ENCODE measurements at regions not wholly inside any gene's neighbourhood (a gene's known extent, or its start where the extent isn't known, plus 50 kb on each side); places are given as distances from the start of the nearest gene placed in this dataset.

DNA sequence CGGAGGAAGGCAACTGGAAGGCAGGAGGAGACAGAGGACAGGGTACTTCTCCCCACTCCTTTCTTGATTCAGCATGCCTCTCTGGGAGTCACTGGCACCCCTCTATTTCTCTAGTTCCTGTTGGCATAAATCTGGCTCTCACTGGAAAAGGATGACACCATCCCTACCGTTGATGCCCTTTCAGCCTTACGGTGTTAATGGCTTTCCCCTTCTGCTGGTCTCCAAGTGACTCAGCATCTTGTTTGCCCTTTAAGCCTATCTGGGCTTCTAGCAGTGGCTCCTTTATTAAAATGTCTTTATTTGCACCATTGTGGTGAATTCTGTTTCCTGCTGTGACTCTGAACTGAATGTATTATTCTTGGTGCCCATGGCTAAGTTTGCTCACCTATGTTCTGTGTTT lies 227.3 kb upstream of the GLRA1 start:
- Mint-ChIP-seq H3K27ac (ENCODE audit: unreplicated experiment) (no peak overlapping the region), H3K9me3 (ENCODE audit: unreplicated experiment) (no peaks in the 10 kb centered on the region), H3K4me3 (ENCODE audit: unreplicated experiment) (no peak overlapping the region), H3K27me3 (ENCODE audit: unreplicated experiment) (no peaks in the 10 kb centered on the region), H3K36me3 (ENCODE audit: low read depth, unreplicated experiment) (no peaks in the 10 kb centered on the region), H3K4me1 (ENCODE audit: unreplicated experiment) (no peaks in the 10 kb centered on the region)
- TF ChIP-seq, protein P1, sequence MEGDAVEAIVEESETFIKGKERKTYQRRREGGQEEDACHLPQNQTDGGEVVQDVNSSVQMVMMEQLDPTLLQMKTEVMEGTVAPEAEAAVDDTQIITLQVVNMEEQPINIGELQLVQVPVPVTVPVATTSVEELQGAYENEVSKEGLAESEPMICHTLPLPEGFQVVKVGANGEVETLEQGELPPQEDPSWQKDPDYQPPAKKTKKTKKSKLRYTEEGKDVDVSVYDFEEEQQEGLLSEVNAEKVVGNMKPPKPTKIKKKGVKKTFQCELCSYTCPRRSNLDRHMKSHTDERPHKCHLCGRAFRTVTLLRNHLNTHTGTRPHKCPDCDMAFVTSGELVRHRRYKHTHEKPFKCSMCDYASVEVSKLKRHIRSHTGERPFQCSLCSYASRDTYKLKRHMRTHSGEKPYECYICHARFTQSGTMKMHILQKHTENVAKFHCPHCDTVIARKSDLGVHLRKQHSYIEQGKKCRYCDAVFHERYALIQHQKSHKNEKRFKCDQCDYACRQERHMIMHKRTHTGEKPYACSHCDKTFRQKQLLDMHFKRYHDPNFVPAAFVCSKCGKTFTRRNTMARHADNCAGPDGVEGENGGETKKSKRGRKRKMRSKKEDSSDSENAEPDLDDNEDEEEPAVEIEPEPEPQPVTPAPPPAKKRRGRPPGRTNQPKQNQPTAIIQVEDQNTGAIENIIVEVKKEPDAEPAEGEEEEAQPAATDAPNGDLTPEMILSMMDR (IDR thresholded peaks at IDR 0.05; ENCODE audit: unreplicated experiment): no peak
- no peak for DNase-seq (ENCODE audit: low spot score)

DNA sequence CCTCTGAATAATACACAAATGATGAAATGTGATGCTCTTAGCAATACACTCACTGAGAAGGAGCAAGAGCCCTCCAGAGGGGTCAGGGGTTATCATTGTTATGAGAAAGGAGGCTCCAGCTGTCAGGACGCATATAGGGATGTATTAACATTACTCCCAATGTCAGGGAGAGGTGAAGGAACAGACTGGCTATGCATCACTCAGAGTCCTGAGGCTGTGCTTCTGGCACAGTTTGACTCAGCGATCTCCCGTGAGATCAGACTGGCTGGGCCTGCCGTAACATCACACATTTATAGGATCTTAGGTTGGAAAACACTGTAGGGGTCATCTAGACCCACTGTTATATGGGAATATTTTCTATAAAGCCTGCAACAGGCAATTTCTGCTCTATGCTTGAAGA lies 226.5 kb upstream of the GLRA1 start:
- Mint-ChIP-seq H3K27ac (ENCODE audit: unreplicated experiment) (no peak overlapping the region), H3K4me3 (ENCODE audit: unreplicated experiment) (no peak overlapping the region), H3K4me1 (ENCODE audit: unreplicated experiment) (no peaks in the 10 kb centered on the region)

DNA sequence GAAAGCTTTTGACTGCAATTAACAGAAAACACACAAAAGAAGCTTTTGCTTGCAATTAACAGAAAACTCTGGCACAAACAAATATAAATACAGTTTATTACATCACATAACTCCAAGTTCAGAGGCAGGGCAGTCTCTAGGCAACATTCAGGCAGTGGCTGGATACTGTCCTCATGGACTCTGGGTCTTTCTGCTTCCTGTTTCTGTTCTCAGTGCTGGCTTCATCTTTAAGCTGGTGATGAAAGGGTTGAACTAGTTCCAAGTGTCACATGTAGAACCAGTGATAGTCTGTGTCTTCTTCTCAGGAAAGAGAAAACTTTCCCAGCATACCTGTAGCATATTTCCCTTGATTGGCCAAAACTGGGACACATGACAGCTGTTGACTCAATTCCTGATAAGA lies 222.6 kb upstream of the GLRA1 start:
- H3K36me3 Mint-ChIP-seq (ENCODE audit: low read depth, unreplicated experiment): no peaks in the 10 kb centered on the region
- TF ChIP-seq, protein P1 (IDR thresholded peaks at IDR 0.05; ENCODE audit: unreplicated experiment): no peak
- H3K27me3 Mint-ChIP-seq (ENCODE audit: unreplicated experiment): peaks cover 2% of the 10 kb centered on the region
- H3K9me3 Mint-ChIP-seq (ENCODE audit: unreplicated experiment): no peaks in the 10 kb centered on the region
- no peak for DNase-seq (ENCODE audit: low spot score)
- no peak overlapping the region for H3K4me3 Mint-ChIP-seq (ENCODE audit: unreplicated experiment)
- H3K4me1 Mint-ChIP-seq (ENCODE audit: unreplicated experiment): peaks cover 7% of the 10 kb centered on the region
- no peak overlapping the region for H3K27ac Mint-ChIP-seq (ENCODE audit: unreplicated experiment)

More for the DNA sequence above, 226.5 kb upstream of the GLRA1 start:
- Mint-ChIP-seq H3K27me3 (ENCODE audit: unreplicated experiment) (peaks cover 2% of the 10 kb centered on the region), H3K9me3 (ENCODE audit: unreplicated experiment) (no peaks in the 10 kb centered on the region), H3K36me3 (ENCODE audit: low read depth, unreplicated experiment) (no peaks in the 10 kb centered on the region)
- no peak for DNase-seq (ENCODE audit: low spot score)
- TF ChIP-seq, protein P1 (IDR thresholded peaks at IDR 0.05; ENCODE audit: unreplicated experiment): no peak

DNA sequence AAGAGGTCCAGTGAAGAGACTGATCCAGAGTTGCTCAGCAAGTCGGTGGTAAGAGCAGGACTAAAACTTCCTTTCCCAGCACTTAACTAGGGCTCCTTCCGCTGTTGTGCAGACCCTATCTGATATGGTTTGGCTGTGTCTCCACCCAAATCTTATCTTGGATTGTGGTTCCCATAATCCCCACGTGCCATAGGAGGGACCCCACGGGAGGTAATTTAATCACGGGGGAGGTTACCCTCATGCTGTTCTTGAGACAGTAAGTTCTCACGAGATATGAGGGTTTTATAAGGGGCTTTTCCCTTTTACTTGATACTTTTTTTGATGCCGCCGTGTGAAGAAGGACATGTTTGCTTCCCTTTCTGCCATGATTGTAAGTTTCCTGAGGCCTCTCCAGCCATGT lies 221.9 kb upstream of the GLRA1 start:
- peaks cover 2% of the 10 kb centered on the region for H3K27me3 Mint-ChIP-seq (ENCODE audit: unreplicated experiment)
- H3K9me3 Mint-ChIP-seq (ENCODE audit: unreplicated experiment): no peaks in the 10 kb centered on the region
- no peak overlapping the region for H3K4me3 Mint-ChIP-seq (ENCODE audit: unreplicated experiment)
- TF ChIP-seq, protein P1 (IDR thresholded peaks at IDR 0.05; ENCODE audit: unreplicated experiment): no peak
- peaks cover 7% of the 10 kb centered on the region for H3K4me1 Mint-ChIP-seq (ENCODE audit: unreplicated experiment)
- no peaks in the 10 kb centered on the region for H3K36me3 Mint-ChIP-seq (ENCODE audit: low read depth, unreplicated experiment)
- DNase-seq (ENCODE audit: low spot score): no peak
- H3K27ac Mint-ChIP-seq (ENCODE audit: unreplicated experiment): no peak overlapping the region

DNA sequence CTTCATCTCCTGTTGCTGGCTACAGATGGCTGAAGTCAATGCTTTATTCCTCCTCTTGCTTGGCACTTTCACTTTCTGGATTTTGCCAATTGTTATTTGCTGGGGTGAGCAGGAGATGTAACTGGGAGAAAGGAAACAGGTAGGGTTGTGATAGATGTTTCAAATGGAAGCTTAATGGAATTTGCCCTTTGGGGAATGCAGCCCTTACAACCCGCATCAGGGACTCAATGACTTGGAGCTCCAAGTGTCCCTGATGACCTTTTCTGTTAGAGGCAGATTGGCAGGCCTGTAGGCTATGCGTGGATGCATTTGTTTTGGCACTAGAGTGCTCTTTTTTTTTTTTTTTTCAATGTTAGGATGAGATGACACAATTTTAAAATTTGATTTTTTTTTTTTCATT lies 219.9 kb upstream of the GLRA1 start:
- H3K9me3 Mint-ChIP-seq (ENCODE audit: unreplicated experiment): no peaks in the 10 kb centered on the region
- no peaks in the 10 kb centered on the region for H3K36me3 Mint-ChIP-seq (ENCODE audit: low read depth, unreplicated experiment)
- H3K27ac Mint-ChIP-seq (ENCODE audit: unreplicated experiment): no peak overlapping the region
- H3K4me3 Mint-ChIP-seq (ENCODE audit: unreplicated experiment): no peak overlapping the region
- H3K27me3 Mint-ChIP-seq (ENCODE audit: unreplicated experiment): peaks cover 3% of the 10 kb centered on the region
- H3K4me1 Mint-ChIP-seq (ENCODE audit: unreplicated experiment): peaks cover 7% of the 10 kb centered on the region
- DNase-seq (ENCODE audit: low spot score): no peak
- TF ChIP-seq, protein P1 (IDR thresholded peaks at IDR 0.05; ENCODE audit: unreplicated experiment): no peak

Data from endothelial cell (in vitro differentiated cells).